Neuronal stem cell (in vitro differentiated cells): ENCODE measurements at regions not wholly inside any gene's neighbourhood (a gene's known extent, or its start where the extent isn't known, plus 50 kb on each side); places are given as distances from the start of the nearest gene placed in this dataset.

Experiments
- DNase-seq: peaks from one replicate; pipeline ENCODE4 v3.0.0-alpha.2; 2013; ENCODE audit warnings: low spot score
- H2AFZ ChIP-seq: one replicate; pipeline ENCODE4 v1.6.1; 2013; ENCODE audit warnings: mild to moderate bottlenecking, low read length, inconsistent platforms
- H2AK5ac ChIP-seq: 2 replicates; pipeline ENCODE4 v1.6.1; 2013; ENCODE audit warnings: low read depth, mild to moderate bottlenecking, inconsistent platforms, low read length, moderate library complexity, mixed read lengths
- H2BK120ac ChIP-seq: 2 replicates; pipeline ENCODE4 v1.6.1; 2013; ENCODE audit warnings: low read depth, mild to moderate bottlenecking, inconsistent platforms, low read length, moderate library complexity, mixed read lengths
- H2BK12ac ChIP-seq: one replicate; pipeline ENCODE4 v1.6.1; 2013; ENCODE audit warnings: low read length, inconsistent platforms
- H2BK15ac ChIP-seq: 2 replicates; pipeline ENCODE4 v1.6.1; 2013; ENCODE audit warnings: mild to moderate bottlenecking, low read length, inconsistent platforms, mixed read lengths
- H2BK5ac ChIP-seq: one replicate; pipeline ENCODE4 v1.6.1; 2013; ENCODE audit warnings: inconsistent platforms, mild to moderate bottlenecking, low read length, moderate library complexity
- H3K14ac ChIP-seq: one replicate; pipeline ENCODE4 v1.6.1; 2013; ENCODE audit warnings: low read length, inconsistent platforms
- H3K18ac ChIP-seq: 2 replicates; pipeline ENCODE4 v1.6.1; 2013; ENCODE audit warnings: low read length, inconsistent platforms
- H3K23ac ChIP-seq: 2 replicates; pipeline ENCODE4 v1.6.1; 2013; ENCODE audit warnings: low read depth, mild to moderate bottlenecking, mixed read lengths, low read length, inconsistent platforms; ENCODE audit not compliant: poor library complexity
- H3K27ac ChIP-seq: replicated peaks from 3 replicates; pipeline ENCODE4 v1.5.1; 2013; ENCODE audit warnings: low read length, inconsistent platforms
- H3K27me3 ChIP-seq, 3 experiments: 2 replicates each; pipeline ENCODE4 v1.6.1; 2013; ENCODE audit warnings: low read length in 3 of 3, mild to moderate bottlenecking in 2 of 3, inconsistent platforms in 1 of 3, low read depth in 1 of 3, mixed read lengths in 1 of 3, moderate library complexity in 1 of 3; ENCODE audit not compliant: control insufficient read depth in 3 of 3, insufficient read depth in 3 of 3
- H3K36me3 ChIP-seq, 2 donors: replicated peaks in 1 of 2; 2 replicates each; pipeline ENCODE4 v1.6.1; 2013; ENCODE audit warnings: low read length in 2 of 2; ENCODE audit not compliant: control insufficient read depth in 2 of 2, insufficient read depth in 2 of 2
- H3K4ac ChIP-seq: 2 replicates; pipeline ENCODE4 v1.6.1; 2013; ENCODE audit warnings: inconsistent platforms, mild to moderate bottlenecking, low read length, moderate library complexity
- H3K4me1 ChIP-seq, 2 donors: 1 replicate in 1 of 2; 2 replicates in 1 of 2; pipeline ENCODE4 v1.6.1; 2013; ENCODE audit warnings: low read length in 2 of 2, low read depth in 1 of 2; ENCODE audit not compliant: control insufficient read depth in 2 of 2, insufficient read depth in 1 of 2
- H3K4me2 ChIP-seq: one replicate; pipeline ENCODE4 v1.6.1; 2013; ENCODE audit warnings: mild to moderate bottlenecking, low read length, inconsistent platforms; ENCODE audit not compliant: insufficient read depth, poor library complexity, severe bottlenecking
- H3K4me3 ChIP-seq, 2 donors: 2 replicates each; pipeline ENCODE4 v1.5.1; 2013; ENCODE audit warnings: low read length in 2 of 2, mild to moderate bottlenecking in 2 of 2, inconsistent platforms in 1 of 2, moderate library complexity in 1 of 2
- H3K79me1 ChIP-seq: one replicate; pipeline ENCODE4 v1.6.1; 2013; ENCODE audit warnings: low read depth, mild to moderate bottlenecking, inconsistent platforms, low read length, moderate library complexity
- H3K9ac ChIP-seq: one replicate; pipeline ENCODE4 v1.6.1; 2013; ENCODE audit warnings: mild to moderate bottlenecking, low read depth, low read length, inconsistent platforms; ENCODE audit not compliant: poor library complexity
- H3K9me3 ChIP-seq, 2 donors: replicated peaks in 1 of 2; 2 replicates each; pipeline versions ENCODE3 to v1.6.1; 2013; ENCODE audit warnings: low read length in 2 of 2, mild to moderate bottlenecking in 2 of 2, inconsistent platforms in 1 of 2, low read depth in 1 of 2, mixed read lengths in 1 of 2, moderate library complexity in 1 of 2; ENCODE audit not compliant: control insufficient read depth in 2 of 2, insufficient read depth in 1 of 2
- H4K8ac ChIP-seq: one replicate; pipeline ENCODE4 v1.6.1; 2013; ENCODE audit warnings: low read depth, mild to moderate bottlenecking, inconsistent platforms, low read length, moderate library complexity
- H4K91ac ChIP-seq: one replicate; pipeline ENCODE4 v1.6.1; 2013; ENCODE audit warnings: low read length, low read depth, mild to moderate bottlenecking, inconsistent platforms; ENCODE audit not compliant: poor library complexity
- WGBS, 2 donors: extraction: QIAGEN DNeasy Blood & Tissue Kit; methylation state at CpG; one replicate each; pipeline ENCODE4 v1.1.7; 2013; ENCODE audit warnings: missing lambda C conversion rate in 2 of 2, mixed read lengths in 1 of 2; ENCODE audit not compliant: insufficient read length in 2 of 2, insufficient replicate concordance in 1 of 2; ENCODE audit errors: extremely low coverage in 2 of 2; 5-methylcytosine and 5-hydroxymethylcytosine counted together

- Histone ChIP-seq H3K4me1 (no peaks in the 10 kb centered on the region), H3K18ac (no peak overlapping the region), H3K79me1 (no peaks in the 10 kb centered on the region), H2AK5ac (no peak overlapping the region), H3K27me3 (no peaks in the 10 kb centered on the region), H4K91ac (no peak overlapping the region), H2BK5ac (no peak overlapping the region), H3K4me2 (no peak overlapping the region), H3K23ac (no peak overlapping the region), H2BK120ac (no peak overlapping the region), H3K27ac (no peak overlapping the region), H3K9ac (no peak overlapping the region), H3K36me3 (no peaks in the 10 kb centered on the region), H2AFZ (no peak overlapping the region), H2BK12ac (no peak overlapping the region), H3K9me3 (no peaks in the 10 kb centered on the region), H3K4ac (no peak overlapping the region), H3K14ac (no peak overlapping the region), H2BK15ac (no peak overlapping the region), H4K8ac (no peak overlapping the region), H3K4me3 (no peak overlapping the region)
- no peak for DNase-seq
Measured at GRCh38 chrX:87064502-87064901, 453.1 kb upstream of the KLHL4 start.

- Histone ChIP-seq H2BK15ac (no peak overlapping the region), H3K36me3 (no peaks in the 10 kb centered on the region), H3K4me1 (no peaks in the 10 kb centered on the region), H3K23ac (no peak overlapping the region), H2BK120ac (no peak overlapping the region), H3K4me2 (no peak overlapping the region), H3K9ac (no peak overlapping the region), H2AK5ac (no peak overlapping the region), H3K18ac (no peak overlapping the region), H3K27me3 (no peaks in the 10 kb centered on the region), H3K27ac (no peak overlapping the region), H3K79me1 (no peaks in the 10 kb centered on the region), H3K4ac (no peak overlapping the region), H4K8ac (no peak overlapping the region), H2BK12ac (no peak overlapping the region), H3K9me3 (no peaks in the 10 kb centered on the region), H2AFZ (no peak overlapping the region), H2BK5ac (no peak overlapping the region), H4K91ac (no peak overlapping the region), H3K14ac (no peak overlapping the region), H3K4me3 (no peak overlapping the region)
- no peak for DNase-seq
Measured at GRCh38 chrX:87067795-87068369, 449.7 kb upstream of the KLHL4 start.

GRCh38 chrX:87078231-87078630 is 439.4 kb upstream of the KLHL4 start:
- Histone ChIP-seq H3K36me3 (no peaks in the 10 kb centered on the region), H2AK5ac (no peak overlapping the region), H2AFZ (no peak overlapping the region), H3K18ac (no peak overlapping the region), H3K4me2 (no peak overlapping the region), H2BK120ac (no peak overlapping the region), H3K27ac (no peak overlapping the region), H3K4me1 (no peaks in the 10 kb centered on the region), H2BK5ac (no peak overlapping the region), H3K14ac (no peak overlapping the region), H3K27me3 (no peaks in the 10 kb centered on the region), H4K91ac (no peak overlapping the region), H3K4me3 (no peak overlapping the region), H2BK12ac (no peak overlapping the region), H4K8ac (no peak overlapping the region), H3K4ac (no peak overlapping the region), H3K9ac (no peak overlapping the region), H3K79me1 (no peaks in the 10 kb centered on the region), H2BK15ac (no peak overlapping the region), H3K9me3 (no peaks in the 10 kb centered on the region), H3K23ac (no peak overlapping the region)
- no peak for DNase-seq
- no CpG with 5 or more reads among the region's 5 CpGs for WGBS, 2 donors

- Histone ChIP-seq H3K27me3 (no peaks in the 10 kb centered on the region), H4K91ac (no peak overlapping the region), H2BK12ac (no peak overlapping the region), H3K4me3 (no peak overlapping the region), H2BK5ac (no peak overlapping the region), H3K18ac (no peak overlapping the region), H2AFZ (no peak overlapping the region), H3K9ac (no peak overlapping the region), H2AK5ac (no peak overlapping the region), H3K79me1 (no peaks in the 10 kb centered on the region), H3K27ac (no peak overlapping the region), H3K4me2 (no peak overlapping the region), H3K23ac (no peak overlapping the region), H2BK15ac (no peak overlapping the region), H2BK120ac (no peak overlapping the region), H3K36me3 (no peaks in the 10 kb centered on the region), H3K14ac (no peak overlapping the region), H4K8ac (no peak overlapping the region), H3K9me3 (no peaks in the 10 kb centered on the region), H3K4me1 (no peaks in the 10 kb centered on the region), H3K4ac (no peak overlapping the region)
- WGBS, 2 donors: no CpG with 5 or more reads among the region's 3 CpGs
- DNase-seq: no peak
Measured at GRCh38 chrX:87098477-87098876, 419.1 kb upstream of the KLHL4 start.
